ENCODE measurements at regions not wholly inside any gene's neighbourhood (a gene's known extent, or its start where the extent isn't known, plus 50 kb on each side); places are given as distances from the start of the nearest gene placed in this dataset.

GRCh38 chr5:119726544-119726943 is 97.2 kb downstream of the FAM170A start:
- TF ChIP-seq CTCF (IDR thresholded peaks at IDR 0.05) (no peak), POLR2A (IDR thresholded peaks at IDR 0.05) (no peak)
